GM21390 (cell line): ENCODE measurements at regions not wholly inside any gene's neighbourhood (a gene's known extent, or its start where the extent isn't known, plus 50 kb on each side); places are given as distances from the start of the nearest gene placed in this dataset.
"Not testable (repeated sequence)": the region's sequence is repeated elsewhere in the genome, so short reads cannot be mapped to it uniquely, and the experiment has no call there.

Source experiments
- ATAC-seq: cut with Tn5 transposase; IDR thresholded peaks from one replicate; pipeline ENCODE4 v1.9.1; 2021; ENCODE audit not compliant: unreplicated experiment

DNA sequence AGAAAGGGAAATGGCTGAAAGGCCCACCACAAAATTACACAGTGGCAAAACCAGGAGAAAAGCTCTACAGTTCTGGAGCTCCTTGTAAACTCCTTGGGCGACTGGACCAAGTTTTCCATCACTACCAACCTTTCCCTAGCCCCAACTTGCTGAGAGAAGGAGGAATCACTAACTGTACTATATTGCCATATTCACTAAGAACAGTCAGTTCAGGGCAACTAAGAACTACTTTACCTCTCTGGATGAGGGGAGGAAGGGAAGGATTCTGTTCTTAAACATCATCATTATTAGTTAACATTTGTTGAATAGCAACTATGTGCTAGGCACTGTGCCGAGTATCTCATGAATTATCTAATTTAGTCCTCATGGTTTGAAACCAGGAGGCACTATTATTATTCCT is 98.1 kb upstream of the SVIL start:
- ATAC-seq, result no peak

DNA sequence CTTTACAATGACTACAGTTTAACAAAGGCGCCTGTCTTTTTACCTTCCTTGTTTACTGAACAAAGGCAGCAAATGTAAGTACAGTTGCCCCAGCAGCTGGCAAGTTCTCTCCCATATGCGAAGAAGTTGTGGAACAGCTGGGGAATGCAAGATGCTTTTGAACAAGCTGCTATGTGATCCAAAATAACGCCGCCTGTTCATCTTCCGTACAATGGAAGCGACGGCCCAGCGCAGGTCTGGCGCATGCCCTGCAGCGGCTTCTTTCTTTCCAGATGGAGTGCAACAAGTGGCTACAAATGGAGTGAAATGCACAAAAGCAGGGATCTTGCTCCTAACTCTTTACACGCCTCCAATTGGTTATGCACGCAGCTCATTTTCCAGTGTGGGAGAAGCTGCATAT is 97.0 kb upstream of the SVIL start:
- no peak for ATAC-seq

DNA sequence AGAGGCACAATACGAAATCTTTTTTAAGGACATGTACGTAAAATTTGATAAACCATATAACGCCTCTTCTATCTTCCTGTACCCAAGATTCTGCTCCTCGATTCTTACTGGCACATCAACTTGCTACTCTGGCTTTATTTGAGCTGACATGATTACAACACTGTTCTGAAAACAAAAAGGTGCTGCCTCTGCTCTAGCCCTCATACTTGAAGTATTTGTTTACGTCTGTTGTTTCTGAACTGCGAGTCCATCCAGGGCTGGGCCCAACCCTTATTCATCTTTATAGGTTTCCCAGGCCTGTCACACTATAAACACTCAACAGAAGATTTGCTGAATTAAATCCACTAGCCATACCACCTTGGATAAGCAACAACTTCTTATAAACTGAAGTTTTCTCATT is 96.2 kb upstream of the SVIL start:
- ATAC-seq, result no peak

DNA sequence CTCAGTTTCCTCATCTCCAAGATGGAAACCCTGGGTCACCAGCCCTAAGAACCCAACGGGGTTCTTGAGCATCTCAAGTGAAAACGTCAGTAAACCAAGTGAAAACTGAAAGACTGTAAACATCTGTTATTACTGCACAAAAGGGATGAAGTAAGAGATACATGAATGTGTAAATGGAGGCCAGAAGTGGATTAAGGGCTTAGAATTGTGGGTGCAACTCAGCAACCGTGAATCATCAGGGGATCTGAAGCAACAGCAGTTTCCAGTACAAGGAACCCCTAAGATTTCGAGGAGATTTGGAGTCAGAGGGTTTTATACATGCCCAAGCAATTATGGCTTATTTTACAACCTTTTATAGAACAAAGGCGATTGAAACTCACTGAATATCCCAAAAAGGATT is 95.7 kb upstream of the SVIL start:
- ATAC-seq, result no peak

DNA sequence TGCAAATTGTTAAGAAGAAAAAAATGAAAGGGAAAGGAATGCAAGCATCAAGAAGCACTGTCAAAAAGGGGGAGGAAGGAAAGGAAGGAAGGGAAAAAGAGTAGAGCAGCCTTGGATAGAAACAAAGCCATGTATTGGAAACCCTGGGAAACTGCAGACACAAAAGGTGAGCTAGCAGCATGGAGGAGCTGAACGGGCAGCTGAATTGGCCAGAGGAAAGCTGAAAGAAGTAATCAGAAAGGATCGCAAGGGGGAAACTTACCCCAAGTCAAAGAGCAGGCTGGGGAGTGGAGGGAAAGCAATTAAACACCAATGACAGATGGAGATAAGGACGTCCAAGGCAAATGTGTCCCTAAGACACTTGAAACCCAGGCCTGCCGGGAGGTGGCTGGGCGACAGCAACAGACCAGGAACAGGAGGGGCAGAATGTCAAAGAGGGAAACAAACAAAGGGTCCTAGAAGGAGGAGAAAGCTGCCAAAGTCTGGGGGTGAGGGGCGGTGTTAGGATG is 93.8 kb upstream of the SVIL start:
- ATAC-seq, result no peak

DNA sequence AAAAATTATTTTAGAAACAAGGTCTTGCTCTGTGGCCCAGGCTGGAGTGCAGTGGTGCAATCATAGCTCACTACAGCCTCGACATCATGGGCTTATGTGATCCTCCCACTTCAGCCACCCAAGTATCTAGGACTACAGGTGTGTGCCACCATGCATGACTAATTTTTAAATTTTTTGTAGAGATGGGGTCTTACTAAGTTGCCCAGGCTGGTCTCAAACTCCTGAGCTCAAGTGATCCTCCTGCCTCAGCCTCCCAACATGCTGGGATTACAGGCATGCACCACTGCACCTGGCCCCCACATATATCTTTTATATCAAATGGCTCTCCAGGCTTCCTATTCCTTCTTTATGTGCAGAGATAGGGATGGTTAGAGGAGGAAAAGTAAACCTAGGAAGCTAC is 91.2 kb upstream of the SVIL start:
- not testable (repeated sequence) for ATAC-seq

DNA sequence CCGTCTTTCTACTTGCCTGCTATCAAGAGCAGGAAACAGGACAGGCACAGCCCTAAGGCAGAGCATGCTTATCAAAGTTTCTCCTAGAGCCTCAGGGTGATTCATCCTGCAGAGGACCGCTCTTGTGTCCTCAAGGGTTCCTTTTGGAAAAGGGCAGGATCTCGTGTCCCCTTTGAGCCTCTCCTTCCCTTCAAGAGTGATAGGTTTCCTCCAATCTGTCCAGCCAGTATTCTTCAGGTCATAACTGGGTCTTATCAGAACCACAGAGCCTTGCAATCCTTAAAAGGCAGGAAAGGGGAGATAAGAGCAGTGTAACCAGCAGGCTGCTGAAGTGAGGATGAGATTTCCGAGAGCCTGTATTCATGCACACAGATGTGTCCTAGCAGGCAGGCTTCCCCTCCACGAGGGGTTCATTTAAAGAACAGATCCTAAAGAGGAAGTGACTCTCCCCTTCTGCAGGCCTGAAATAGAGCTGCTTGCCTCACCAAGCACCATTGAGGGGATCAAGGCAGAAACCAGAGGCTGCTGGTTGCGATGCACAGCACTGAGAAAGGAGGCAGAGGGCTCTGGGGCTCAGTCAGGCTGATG is 90.5 kb upstream of the SVIL start:
- no peak for ATAC-seq

DNA sequence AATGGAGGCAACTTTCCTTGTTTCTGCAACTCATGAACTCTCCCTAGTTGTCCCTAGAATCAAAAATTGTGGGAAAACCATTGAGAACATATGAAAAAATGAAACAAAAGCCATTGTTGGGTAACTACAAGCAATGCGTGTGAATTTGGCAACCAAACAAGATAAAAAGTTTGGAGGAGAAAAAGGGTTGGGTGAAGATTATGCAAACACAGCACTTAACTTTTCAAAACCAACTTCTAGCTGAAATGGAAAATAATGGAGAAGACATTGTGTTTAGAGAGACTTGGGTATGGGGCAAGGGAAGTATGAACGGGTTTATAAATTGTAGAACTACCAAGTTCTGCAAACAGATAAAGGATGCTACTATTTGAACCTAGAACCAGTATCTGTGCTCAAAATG is 89.0 kb upstream of the SVIL start:
- ATAC-seq, result no peak

DNA sequence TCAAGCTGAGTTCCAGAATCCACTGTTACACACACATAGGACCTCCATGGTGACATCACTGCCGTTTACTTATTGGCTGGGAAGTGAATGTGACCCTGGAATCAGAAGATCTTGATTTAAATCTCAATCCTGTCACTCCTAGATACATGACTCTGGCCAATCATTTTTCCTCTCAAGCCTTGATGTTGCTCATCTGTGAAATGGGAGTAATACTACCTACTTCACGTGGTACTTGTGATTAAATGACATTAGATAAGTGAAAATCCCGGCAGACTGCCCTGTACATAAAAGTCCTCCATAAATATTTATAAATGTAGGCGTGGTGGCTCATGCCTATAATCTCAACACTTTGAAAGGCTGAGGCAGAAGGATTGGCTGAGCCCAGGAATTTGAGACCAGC is 88.0 kb upstream of the SVIL start:
- no peak for ATAC-seq

DNA sequence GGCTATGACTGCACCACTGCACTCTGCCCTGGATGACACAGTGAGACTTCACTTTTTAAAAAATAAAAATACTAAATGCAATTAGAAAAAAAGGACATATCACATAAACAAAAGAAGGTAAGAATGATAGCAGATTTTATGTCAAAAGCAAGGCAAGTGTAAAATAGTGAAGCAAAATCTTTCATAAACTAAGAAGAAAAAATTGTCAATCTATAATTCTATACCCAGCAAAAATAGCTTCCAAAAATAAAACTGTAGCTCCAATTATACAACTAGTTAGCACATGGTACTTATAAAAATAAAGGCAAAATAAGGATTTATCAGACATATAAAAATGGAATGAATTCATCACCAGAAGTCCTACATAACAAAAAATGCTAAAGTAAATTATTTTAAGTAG is 85.4 kb upstream of the SVIL start:
- no peak for ATAC-seq

DNA sequence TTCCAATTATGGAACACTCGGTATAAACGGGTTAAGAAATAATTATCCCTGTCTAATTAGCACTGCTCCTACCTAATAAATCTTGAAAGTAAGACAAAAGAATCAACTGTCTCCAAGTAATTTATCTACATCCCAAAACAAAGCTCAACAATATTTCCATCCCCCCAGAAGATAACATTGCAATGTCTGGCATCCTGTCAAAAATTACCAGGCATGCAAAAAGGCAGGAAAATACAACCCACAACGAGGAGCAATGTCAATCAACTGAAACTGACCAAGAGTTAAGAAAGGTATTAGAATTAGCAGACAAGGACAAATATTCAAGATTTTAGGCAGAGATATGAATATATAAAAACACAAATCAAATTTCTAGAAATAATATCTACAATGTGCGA is 84.5 kb upstream of the SVIL start:
- no peak for ATAC-seq

DNA sequence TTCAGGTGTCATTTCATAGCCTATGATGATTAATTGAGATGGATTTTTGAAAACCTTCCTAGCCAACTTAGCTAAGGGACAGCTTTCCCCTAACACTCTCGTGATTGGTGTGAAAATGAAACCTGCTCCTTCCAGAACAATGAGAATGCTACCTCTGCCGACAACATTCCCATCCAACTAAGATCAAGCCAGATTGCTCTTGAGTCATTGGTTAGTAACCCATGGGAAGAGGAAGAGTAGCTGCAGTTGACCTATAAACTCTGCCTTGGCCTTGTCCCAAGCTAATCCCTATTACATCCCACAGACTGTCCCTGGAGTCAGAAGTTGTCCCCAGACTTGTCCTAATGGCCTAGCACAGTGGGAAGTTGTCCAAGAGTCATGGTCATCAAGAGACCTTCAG is 80.5 kb upstream of the SVIL start:
- no peak for ATAC-seq

DNA sequence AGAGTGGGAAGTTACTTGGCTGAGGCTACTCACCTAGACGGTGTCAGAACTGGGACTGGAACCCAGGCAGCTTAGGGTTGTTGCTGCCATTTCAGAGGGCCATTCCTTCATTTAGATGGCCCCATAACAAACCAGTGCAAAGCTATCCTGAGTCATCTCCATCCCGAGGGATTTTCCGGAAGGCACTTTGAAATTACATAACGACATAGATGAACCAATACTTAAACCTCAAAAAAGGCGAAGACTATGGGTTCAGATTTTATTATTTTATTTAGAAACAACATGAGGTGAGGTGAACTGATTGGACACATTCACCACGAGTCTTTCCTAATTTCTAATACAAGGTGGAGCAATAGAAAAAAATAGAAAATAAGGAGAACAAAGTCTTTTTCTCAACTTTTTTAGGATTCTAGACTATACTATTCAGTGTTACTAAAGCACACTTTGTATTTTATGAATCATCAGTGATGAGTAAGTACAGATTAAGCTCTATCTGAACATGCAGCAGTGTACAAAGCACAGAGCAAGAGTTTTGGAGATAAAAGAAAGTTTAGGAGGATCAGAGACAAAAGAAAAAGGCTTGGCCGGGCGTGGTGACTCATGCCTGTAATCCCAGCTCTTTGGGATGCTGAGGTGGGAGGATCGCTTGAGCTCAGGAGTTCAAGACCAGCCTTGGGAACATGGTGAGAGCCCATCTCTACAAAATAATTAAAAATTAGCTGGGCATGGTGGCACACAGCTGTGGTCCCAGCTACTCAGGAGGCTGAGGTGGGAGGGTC is 79.5 kb upstream of the SVIL start:
- ATAC-seq, result no peak

DNA sequence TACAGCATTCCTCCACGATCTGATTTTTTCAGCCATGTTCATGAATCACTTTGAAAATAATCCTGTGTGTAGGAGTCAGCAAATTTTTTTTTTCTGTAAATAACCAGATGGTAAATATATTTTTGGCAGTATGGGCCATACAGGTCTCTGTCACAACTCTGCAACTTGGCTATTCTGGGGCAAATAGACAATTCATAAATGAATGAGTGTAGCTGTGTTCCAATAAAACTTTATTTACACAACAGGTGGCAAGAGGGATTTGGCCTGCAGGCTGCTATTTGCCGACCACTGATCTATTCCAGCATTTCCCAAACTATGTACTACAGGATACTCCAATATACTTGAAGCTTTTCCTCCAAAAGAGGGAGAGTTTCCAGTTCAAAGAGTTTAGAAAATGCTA is 78.7 kb upstream of the SVIL start:
- ATAC-seq, result no peak

DNA sequence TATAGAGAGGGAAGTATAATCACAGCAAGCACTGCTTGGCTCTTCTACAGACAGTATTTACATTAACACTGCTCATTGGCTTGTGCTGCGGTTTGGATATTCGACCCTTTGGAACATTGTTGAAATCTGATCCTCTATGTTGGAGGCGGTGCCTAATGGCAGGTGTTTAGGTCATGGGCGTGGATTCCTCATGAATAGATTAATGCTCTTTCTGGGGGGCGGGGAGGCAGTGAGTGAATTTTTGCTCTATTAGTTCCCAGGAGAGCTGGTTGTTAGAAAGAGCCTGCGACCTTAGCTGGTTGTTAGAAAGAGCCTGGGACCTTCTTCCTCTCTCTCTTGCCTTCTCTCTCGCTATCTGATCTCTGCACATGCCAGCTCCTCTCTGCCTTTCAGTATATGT is 77.3 kb upstream of the SVIL start:
- ATAC-seq, result no peak

DNA sequence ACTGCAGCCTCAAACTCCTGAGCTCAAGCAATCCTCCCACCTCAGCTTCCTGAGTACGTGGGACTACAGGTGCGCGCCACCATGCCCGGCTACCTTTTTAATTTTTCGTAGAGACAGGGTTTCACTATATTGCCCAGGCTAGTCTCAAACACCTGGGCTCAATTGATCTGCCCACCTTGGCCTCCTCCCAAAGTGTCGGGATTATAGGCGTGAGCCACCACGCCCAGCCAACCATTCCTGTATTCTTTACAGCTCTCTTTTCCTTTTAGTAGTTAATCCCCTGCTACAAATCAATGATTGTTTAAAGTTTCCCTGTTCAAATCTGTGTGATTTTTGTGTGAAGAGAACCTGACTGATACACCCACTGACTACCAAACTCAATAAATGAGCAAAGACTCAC is 75.4 kb upstream of the SVIL start:
- no peak for ATAC-seq

DNA sequence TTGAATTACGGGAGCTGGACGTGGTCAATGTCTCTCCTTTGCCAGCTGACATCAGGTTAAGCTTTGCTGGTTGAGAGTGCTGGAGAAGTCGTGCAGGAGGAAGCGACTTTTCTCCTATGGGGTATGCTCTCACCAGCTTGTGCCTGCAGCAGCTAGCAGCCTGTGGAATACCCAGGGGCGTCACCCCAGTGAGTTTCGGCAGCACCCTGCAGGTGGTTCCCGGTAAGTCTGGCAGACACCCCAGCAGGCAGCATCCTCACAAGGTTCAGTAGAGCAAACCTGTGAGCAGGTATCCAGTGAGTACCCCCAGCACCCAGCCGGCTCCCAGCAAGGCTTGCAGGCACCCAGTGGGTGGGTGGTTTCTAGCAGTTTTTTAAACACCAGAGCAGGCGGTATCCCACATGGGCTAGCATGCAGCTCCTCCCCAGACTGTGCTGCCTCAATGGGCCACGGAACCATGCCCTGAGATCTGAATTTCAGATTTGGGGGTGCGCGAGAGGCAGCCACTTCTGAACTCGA is 74.8 kb upstream of the SVIL start:
- ATAC-seq, result no peak

DNA sequence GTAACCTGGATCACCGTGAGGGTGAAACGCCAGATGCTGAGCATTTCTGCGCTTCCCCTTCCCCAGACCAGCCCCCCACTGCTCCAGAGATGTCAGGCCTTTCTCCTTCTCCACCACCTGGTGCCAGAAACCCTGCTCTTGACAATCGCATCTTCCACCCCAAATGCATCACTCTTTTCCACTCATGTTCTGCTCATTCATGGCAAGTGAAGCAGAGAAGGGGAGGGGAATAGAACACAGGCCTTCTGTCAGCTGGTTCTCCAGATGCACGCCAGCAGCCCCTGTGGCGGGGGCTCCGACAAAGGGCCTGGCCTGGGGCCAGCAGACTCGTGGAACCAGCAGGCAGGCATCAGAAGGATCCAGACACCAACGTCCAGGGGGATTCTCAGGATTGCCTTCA is 68.5 kb upstream of the SVIL start:
- ATAC-seq, result no peak

DNA sequence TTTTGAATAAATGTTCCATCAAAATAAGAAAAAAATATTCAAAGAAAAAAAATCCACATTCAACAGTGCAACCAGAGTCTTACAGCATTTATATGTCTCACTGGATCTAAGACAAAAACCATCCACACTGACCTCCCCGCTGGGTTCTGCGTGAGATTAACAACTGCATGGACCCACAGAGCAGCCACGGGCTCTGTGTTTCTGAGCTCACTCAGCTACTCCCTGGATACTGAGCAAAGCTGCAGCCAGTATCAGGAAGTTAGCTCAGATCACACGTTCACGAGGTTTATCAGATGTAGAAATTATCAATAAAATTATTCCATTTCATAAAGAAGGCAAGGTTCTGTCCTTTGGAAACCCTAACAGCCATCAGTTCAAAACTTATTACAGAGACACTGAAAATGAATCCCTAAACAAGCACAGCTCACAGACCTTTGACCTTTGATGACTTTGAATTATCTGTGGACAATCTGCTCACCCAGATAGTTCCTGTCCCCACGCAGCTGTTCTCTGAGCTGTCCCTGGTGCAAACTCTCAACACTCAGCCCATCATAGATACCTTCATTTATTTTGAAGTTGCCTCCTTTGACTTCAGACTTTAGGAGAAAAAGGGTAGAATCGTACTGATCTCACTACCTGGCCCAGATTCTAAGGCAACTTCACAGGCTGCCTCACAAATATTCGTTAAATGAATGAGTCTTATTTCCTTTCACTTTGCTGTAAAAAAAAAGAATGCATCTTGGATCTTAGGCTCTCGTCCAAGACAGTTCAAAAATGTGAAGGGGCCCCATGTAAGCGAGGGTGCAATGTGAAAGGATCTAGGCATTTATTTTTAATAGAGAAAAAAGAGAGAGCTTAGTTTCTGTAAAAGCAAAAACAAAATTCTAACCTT is 67.7 kb upstream of the SVIL start:
- ATAC-seq, result no peak

DNA sequence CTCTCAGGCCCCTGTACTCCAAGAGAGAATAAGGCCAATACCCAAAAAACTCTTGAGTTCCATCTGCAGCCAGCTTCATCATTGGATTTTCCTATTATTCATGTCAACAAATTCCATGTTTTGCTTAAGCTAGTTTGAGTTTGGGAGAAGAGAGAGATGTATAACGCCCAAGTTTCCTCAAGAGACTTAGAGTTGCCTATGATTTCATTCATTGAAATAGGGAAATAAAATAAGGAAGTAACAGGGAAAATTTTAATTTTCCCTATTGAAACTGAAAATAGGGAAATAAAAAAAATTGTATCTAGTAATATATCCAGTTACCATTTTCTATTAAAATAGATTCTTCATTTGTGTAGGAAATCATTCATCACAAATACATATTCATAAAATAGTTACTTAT is 66.5 kb upstream of the SVIL start:
- ATAC-seq, result no peak

DNA sequence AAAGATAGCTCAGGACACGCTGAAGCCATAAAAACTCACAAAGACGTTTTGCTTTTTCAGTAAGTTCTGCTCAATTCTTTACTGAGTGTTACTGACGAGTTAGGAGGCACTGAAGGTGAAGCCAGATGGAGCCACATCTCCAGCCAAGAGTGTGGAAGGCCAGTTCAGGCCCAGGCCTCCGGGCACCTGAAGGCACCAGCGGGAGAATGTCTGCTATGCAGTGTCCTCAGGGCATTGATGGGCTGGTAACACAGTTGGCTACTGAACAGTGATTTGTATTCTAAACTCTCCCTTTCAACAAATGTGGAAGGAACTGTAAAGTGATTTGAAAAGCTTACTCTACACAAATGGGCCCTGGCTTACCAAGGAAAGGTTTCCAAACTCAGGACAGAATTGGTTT is 64.8 kb upstream of the SVIL start:
- no peak for ATAC-seq
